H9 (cell line): ENCODE measurements at regions not wholly inside any gene's neighbourhood (a gene's known extent, or its start where the extent isn't known, plus 50 kb on each side); places are given as distances from the start of the nearest gene placed in this dataset.

Experiments
- DNase-seq: peaks from one replicate; pipeline ENCODE4 v3.0.0-alpha.2; 2017
- H2AFZ ChIP-seq: one replicate; pipeline ENCODE4 v1.6.1; 2013; ENCODE audit warnings: mild to moderate bottlenecking, low read length, control low read depth, moderate library complexity
- H2AK5ac ChIP-seq: 2 replicates; pipeline ENCODE4 v1.6.1; 2013; ENCODE audit warnings: low read length, control low read depth, mixed read lengths; ENCODE audit not compliant: insufficient read length
- H2BK120ac ChIP-seq: one replicate; pipeline ENCODE4 v1.6.1; 2013; ENCODE audit warnings: low read depth, mild to moderate bottlenecking, low read length, control low read depth, inconsistent platforms; ENCODE audit not compliant: poor library complexity, severe bottlenecking
- H2BK12ac ChIP-seq: 2 replicates; pipeline ENCODE4 v1.6.1; 2013; ENCODE audit warnings: low read length, control low read depth, mixed read lengths, low read depth; ENCODE audit not compliant: insufficient read length
- H2BK15ac ChIP-seq: 2 replicates; pipeline ENCODE4 v1.6.1; 2013; ENCODE audit warnings: low read depth, low read length, control low read depth
- H2BK20ac ChIP-seq: one replicate; pipeline ENCODE4 v1.6.1; 2013; ENCODE audit warnings: low read depth, mild to moderate bottlenecking, low read length, control low read depth, inconsistent platforms; ENCODE audit not compliant: poor library complexity, severe bottlenecking
- H2BK5ac ChIP-seq: 2 replicates; pipeline ENCODE4 v1.6.1; 2013; ENCODE audit warnings: low read length, control low read depth, mixed read lengths; ENCODE audit not compliant: insufficient read length
- H3K14ac ChIP-seq: 2 replicates; pipeline ENCODE4 v1.6.1; 2013; ENCODE audit warnings: low read length, control low read depth; ENCODE audit not compliant: insufficient read depth
- H3K18ac ChIP-seq: 2 replicates; pipeline ENCODE4 v1.6.1; 2013; ENCODE audit warnings: low read depth, mild to moderate bottlenecking, mixed read lengths, low read length, control low read depth; ENCODE audit not compliant: insufficient read length
- H3K23ac ChIP-seq: 2 replicates; pipeline ENCODE4 v1.6.1; 2013; ENCODE audit warnings: low read length, control low read depth, mixed read lengths, low read depth; ENCODE audit not compliant: insufficient read length
- H3K23me2 ChIP-seq: 2 replicates; pipeline ENCODE4 v1.6.1; 2013; ENCODE audit warnings: low read depth, mild to moderate bottlenecking, mixed read lengths, low read length, control low read depth; ENCODE audit not compliant: insufficient read length, poor library complexity, severe bottlenecking
- H3K27ac ChIP-seq: 2 replicates; pipeline ENCODE4 v1.5.1; 2013; ENCODE audit warnings: low read length, control low read depth, mixed read lengths, low read depth; ENCODE audit not compliant: insufficient read length
- H3K27me3 ChIP-seq: 2 replicates; pipeline ENCODE4 v1.6.1; 2013; ENCODE audit warnings: low read length, control low read depth, inconsistent platforms; ENCODE audit not compliant: insufficient read depth
- H3K4ac ChIP-seq: 2 replicates; pipeline ENCODE4 v1.6.1; 2013; ENCODE audit warnings: low read depth, mild to moderate bottlenecking, control low read depth, inconsistent platforms, low read length, moderate library complexity
- H3K4me1 ChIP-seq: 2 replicates; pipeline ENCODE4 v1.6.1; 2013; ENCODE audit warnings: low read length, control low read depth, inconsistent platforms; ENCODE audit not compliant: insufficient read depth
- H3K4me2 ChIP-seq: 2 replicates; pipeline ENCODE4 v1.6.1; 2013; ENCODE audit warnings: low read length, control low read depth, mixed read lengths; ENCODE audit not compliant: insufficient read length, insufficient read depth
- H3K56ac ChIP-seq: 2 replicates; pipeline ENCODE4 v1.6.1; 2013; ENCODE audit warnings: low read depth, mild to moderate bottlenecking, mixed read lengths, low read length, control low read depth; ENCODE audit not compliant: insufficient read length
- H3K79me1 ChIP-seq: 2 replicates; pipeline ENCODE4 v1.6.1; 2013; ENCODE audit warnings: low read depth, mild to moderate bottlenecking, moderate library complexity, low read length, control low read depth, inconsistent platforms; ENCODE audit not compliant: insufficient read depth, poor library complexity, severe bottlenecking
- H3K79me2 ChIP-seq: 2 replicates; pipeline ENCODE4 v1.6.1; 2013; ENCODE audit warnings: low read length, control low read depth, inconsistent platforms; ENCODE audit not compliant: insufficient read depth
- H3K9ac ChIP-seq: 2 replicates; pipeline ENCODE4 v1.6.1; 2013; ENCODE audit warnings: low read length, control low read depth, mixed read lengths; ENCODE audit not compliant: insufficient read length; ENCODE audit errors: extremely low read depth
- H3K9me3 ChIP-seq: one replicate; pipeline ENCODE4 v1.6.1; 2013; ENCODE audit warnings: low read depth, low read length, inconsistent platforms; ENCODE audit not compliant: control insufficient read depth
- H3T11ph ChIP-seq: one replicate; pipeline ENCODE4 v1.6.1; 2013; ENCODE audit warnings: mild to moderate bottlenecking, low read length, control low read depth, inconsistent platforms
- H4K20me1 ChIP-seq: one replicate; pipeline ENCODE4 v1.6.1; 2013; ENCODE audit not compliant: control insufficient read depth, insufficient read length, insufficient read depth
- H4K5ac ChIP-seq: 2 replicates; pipeline ENCODE4 v1.6.1; 2013; ENCODE audit warnings: low read depth, mild to moderate bottlenecking, mixed read lengths, low read length, control low read depth; ENCODE audit not compliant: insufficient read length
- H4K8ac ChIP-seq: replicated peaks from 2 replicates; pipeline ENCODE4 v1.6.1; 2013; ENCODE audit warnings: low read length, control low read depth, mixed read lengths, low read depth; ENCODE audit not compliant: insufficient read length
- H4K91ac ChIP-seq: 2 replicates; pipeline ENCODE4 v1.6.1; 2013; ENCODE audit warnings: low read depth, mild to moderate bottlenecking, moderate library complexity, mixed read lengths, low read length, control low read depth; ENCODE audit not compliant: insufficient read length
- H3K27ac Mint-ChIP-seq, 3 experiments: 2 replicates in 2 of 3; 3 replicates in 1 of 3; pipeline ENCODE4 v1.8.0; 2020 to 2021; ENCODE audit warnings: mixed read lengths in 3 of 3, mild to moderate bottlenecking in 1 of 3, moderate library complexity in 1 of 3
- H3K27me3 Mint-ChIP-seq: 2 replicates; pipeline ENCODE4 v1.8.0; 2021; ENCODE audit warnings: low read depth, mild to moderate bottlenecking, moderate library complexity, mixed read lengths
- H3K36me3 Mint-ChIP-seq, 3 experiments: 2 replicates in 2 of 3; 3 replicates in 1 of 3; pipeline ENCODE4 v1.8.0; 2020 to 2021; ENCODE audit warnings: low read depth in 3 of 3, mixed read lengths in 3 of 3; ENCODE audit not compliant: insufficient read depth in 1 of 3
- H3K4me1 Mint-ChIP-seq, 2 experiments: 2 replicates each; pipeline ENCODE4 v1.8.0; 2020; ENCODE audit warnings: mixed read lengths in 2 of 2
- H3K4me3 Mint-ChIP-seq, 2 experiments: 2 replicates in 1 of 2; 3 replicates in 1 of 2; pipeline ENCODE4 v1.8.0; 2020 to 2021; ENCODE audit warnings: mild to moderate bottlenecking in 2 of 2, mixed read lengths in 2 of 2, moderate library complexity in 1 of 2
- H3K9me3 Mint-ChIP-seq, 2 experiments: 2 replicates in 1 of 2; 3 replicates in 1 of 2; pipeline ENCODE4 v1.8.0; 2020; ENCODE audit warnings: mild to moderate bottlenecking in 2 of 2, mixed read lengths in 2 of 2, moderate library complexity in 1 of 2
- CTCF ChIP-seq: fragments of 200-600 bp; sonication (generic); conservative IDR thresholded peaks from 3 replicates; pipeline ENCODE4 v1.8.0; 2021; ENCODE audit warnings: antibody characterized with exemption, mild to moderate bottlenecking
- WGBS: extraction: QIAGEN DNeasy Blood & Tissue Kit; methylation state at CpG from one replicate; pipeline ENCODE4 v1.1.7; 2013; ENCODE audit warnings: missing lambda C conversion rate, low lambda C conversion rate, mixed read lengths; ENCODE audit not compliant: insufficient read length; ENCODE audit errors: extremely low coverage; 5-methylcytosine and 5-hydroxymethylcytosine counted together

- no peak overlapping the region; a peak in 1 of 5 replicates for H3K4me3 Mint-ChIP-seq
- no CpG with 5 or more reads among the region's 2 CpGs for WGBS
Observed at GRCh38 chr6:113172531-113172966, 684.6 kb upstream of the MARCKS start.

More at GRCh38 chr6:113172531-113172966, 684.6 kb upstream of the MARCKS start:
- DNase-seq, result no peak
- Histone ChIP-seq H3K14ac (no peak overlapping the region), H3K9ac (no peak overlapping the region), H2BK120ac (no peak overlapping the region), H2BK5ac (no peak overlapping the region), H4K20me1 (no peaks in the 10 kb centered on the region), H3K79me1 (no peaks in the 10 kb centered on the region), H3K9me3 (no peaks in the 10 kb centered on the region), H4K91ac (no peak overlapping the region), H3K27me3 (no peaks in the 10 kb centered on the region), H2AFZ (no peak overlapping the region), H2BK15ac (no peak overlapping the region), H2BK12ac (no peak overlapping the region), H2BK20ac (no peak overlapping the region), H3T11ph (no peak overlapping the region), H4K8ac (no peak overlapping the region), H3K23me2 (no peaks in the 10 kb centered on the region), H3K27ac (no peak overlapping the region), H3K4ac (no peak overlapping the region), H3K79me2 (no peaks in the 10 kb centered on the region), H3K56ac (no peak overlapping the region), H3K4me1 (no peaks in the 10 kb centered on the region), H3K18ac (no peak overlapping the region), H3K4me2 (no peak overlapping the region), H4K5ac (no peak overlapping the region), H3K23ac (no peak overlapping the region), H2AK5ac (no peak overlapping the region)
- peaks cover 4 to 10% of the 10 kb centered on the region in 2 experiments; a peak in 4 of 5 replicates for H3K9me3 Mint-ChIP-seq
- H3K27ac Mint-ChIP-seq, result no peak overlapping the region
- TF ChIP-seq CTCF, result no peak
- no peaks in the 10 kb centered on the region for H3K4me1 Mint-ChIP-seq
- H3K27me3 Mint-ChIP-seq, result no peaks in the 10 kb centered on the region
- peaks cover 3 to 6% (median 4%) of the 10 kb centered on the region in 3 experiments; a peak in 3 of 7 replicates for H3K36me3 Mint-ChIP-seq
